K562 (cell line): ENCODE measurements at regions not wholly inside any gene's neighbourhood (a gene's known extent, or its start where the extent isn't known, plus 50 kb on each side); places are given as distances from the start of the nearest gene placed in this dataset.

ENCODE experiments used
- ATAC-seq: fragments of 200-7000 bp; cut with Tn5 transposase; 3 replicates; pipeline ENCODE4 v1.9.1; 2020; ENCODE audit warnings: moderate library complexity
- BruUV-seq: library from RNA; stranded (reverse); fragments of 400-500 nt; replicated peaks from 2 replicates; lab custom pipeline; 2021; lab: Mats Ljungman, UMichigan
- CTCF ChIA-PET: fragments of 300-600 bp; formaldehyde crosslinking; extraction: SDS; loops from one replicate; lab custom pipeline; 2021; ENCODE audit warnings: low intra/inter-chr PET ratio; lab: Yijun Ruan, JAX
- POLR2A ChIA-PET: fragments of 300-600, 350-650 bp; sonication (Branson Sonifier 250); formaldehyde crosslinking; extraction: SDS; loops from one replicate; lab custom pipeline; 2021; ENCODE audit warnings: antibody characterized with exemption, inconsistent platforms; lab: Yijun Ruan, JAX
- DNase-seq, 4 experiments: peaks; one replicate each; pipeline versions ENCODE4 v3.0.0 to v3.0.0-alpha.2; 2011 to 2018; ENCODE audit warnings: low spot score in 3 of 4, mixed read lengths in 3 of 4; ENCODE audit errors: extremely low read depth in 1 of 4
- FAIRE-seq: peaks from 2 replicates; lab custom pipeline; 2011; peaks lifted over from hg19 to GRCh38; lab: Jason Lieb, UNC
- H2AFZ ChIP-seq: 2 replicates; pipeline ENCODE4 v1.6.0; 2011; ENCODE audit warnings: low read depth, low read length, control low read depth, inconsistent platforms
- H3K27ac ChIP-seq: fragments of 200-600 bp; 3 replicates; pipeline ENCODE4 v1.8.0; 2011; ENCODE audit warnings: low read depth, mild to moderate bottlenecking, control low read depth, inconsistent platforms, low read length, moderate library complexity, mixed read lengths; ENCODE audit errors: extremely low read depth
- H3K27me3 ChIP-seq, 2 experiments: fragments of 300-600 bp in 1 of 2; 2 replicates in 1 of 2; 3 replicates in 1 of 2; pipeline versions ENCODE4 v1.6.0 to v1.8.0; 2011; ENCODE audit warnings: inconsistent platforms in 2 of 2, low read length in 2 of 2, mild to moderate bottlenecking in 1 of 2, mixed read lengths in 1 of 2, moderate library complexity in 1 of 2; ENCODE audit not compliant: control insufficient read depth in 2 of 2, insufficient read depth in 2 of 2
- H3K36me3 ChIP-seq: fragments of 300-600 bp; 3 replicates; pipeline ENCODE4 v1.8.0; 2011; ENCODE audit warnings: mild to moderate bottlenecking, low read length, inconsistent platforms; ENCODE audit not compliant: control insufficient read depth, insufficient read depth
- H3K4me1 ChIP-seq, 2 experiments: fragments of 200-600 bp in 1 of 2; replicated peaks in 1 of 2; 2 replicates in 1 of 2; 3 replicates in 1 of 2; pipeline versions ENCODE4 v1.5.1 to v1.8.0; 2011; ENCODE audit warnings: inconsistent platforms in 2 of 2, low read length in 2 of 2, mild to moderate bottlenecking in 1 of 2, mixed read lengths in 1 of 2, moderate library complexity in 1 of 2; ENCODE audit not compliant: control insufficient read depth in 2 of 2, insufficient read depth in 2 of 2
- H3K4me2 ChIP-seq: 2 replicates; pipeline ENCODE4 v1.6.1; 2011; ENCODE audit warnings: low read length, control low read depth, inconsistent platforms, mixed read lengths; ENCODE audit not compliant: insufficient read depth
- H3K4me3 ChIP-seq: fragments of 200-600 bp; sonication (generic), shearing (Covaris generic); 2 replicates; pipeline ENCODE4 v1.5.1; 2016; ENCODE audit warnings: control low read depth, inconsistent platforms
- H3K79me2 ChIP-seq: fragments of 200-600 bp; 3 replicates; pipeline ENCODE4 v1.8.0; 2011; ENCODE audit warnings: low read length, inconsistent platforms; ENCODE audit not compliant: control insufficient read depth, insufficient read depth
- H3K9ac ChIP-seq, 2 experiments: 2 replicates each; pipeline versions ENCODE4 v1.6.0 to v1.6.1; 2011; ENCODE audit warnings: low read depth in 2 of 2, low read length in 2 of 2, control low read depth in 1 of 2, inconsistent platforms in 1 of 2, mild to moderate bottlenecking in 1 of 2, mixed read lengths in 1 of 2; ENCODE audit not compliant: insufficient read depth in 1 of 2
- H3K9me1 ChIP-seq: one replicate; pipeline ENCODE4 v1.6.0; 2011; ENCODE audit warnings: inconsistent platforms, mild to moderate bottlenecking, low read length, moderate library complexity; ENCODE audit not compliant: control insufficient read depth, insufficient read depth
- H3K9me3 ChIP-seq: replicated peaks from 2 replicates; pipeline ENCODE4 v1.5.1; 2011; ENCODE audit warnings: low read depth, low read length, inconsistent platforms; ENCODE audit not compliant: control insufficient read depth, insufficient read depth
- H4K20me1 ChIP-seq: replicated peaks from 2 replicates; pipeline ENCODE4 v1.6.1; 2011; ENCODE audit warnings: low read length, inconsistent platforms, mixed read lengths; ENCODE audit not compliant: control insufficient read depth, insufficient read depth
- CREBBP ChIP-seq: IDR thresholded peaks from one replicate; pipeline ENCODE4 v1.6.1; 2012; ENCODE audit warnings: low read depth, mild to moderate bottlenecking, control low read depth, inconsistent platforms, low read length
- FOXP1 ChIP-seq: sonication (generic); formaldehyde crosslinking; IDR thresholded peaks from 2 replicates; pipeline ENCODE4 v1.8.0; 2022; ENCODE audit warnings: mild to moderate bottlenecking, missing genetic modification reagents
- HEY1 ChIP-seq: fragments of 250-450 bp; sonication (Bioruptor Pico); IDR thresholded peaks from 2 replicates; pipeline ENCODE4 v1.5.0; 2020; ENCODE audit warnings: mild to moderate bottlenecking, moderate library complexity, borderline replicate concordance
- HNRNPH1 ChIP-seq: fragments of 200-400 bp; formaldehyde crosslinking; optimal IDR thresholded peaks from 2 replicates; pipeline ENCODE3; 2017; ENCODE audit warnings: low read depth, mild to moderate bottlenecking, low read length, moderate library complexity
- HNRNPL ChIP-seq: fragments of 200-400 bp; formaldehyde crosslinking; IDR thresholded peaks from 2 replicates; pipeline ENCODE4 v1.6.1; 2017; ENCODE audit warnings: low read depth, mild to moderate bottlenecking, low read length
- HOXB6 ChIP-seq: fragments of 250-450 bp; sonication (Bioruptor Pico); IDR thresholded peaks from 2 replicates; pipeline ENCODE4 v1.5.1; 2022; ENCODE audit warnings: mild to moderate bottlenecking, borderline replicate concordance
- PHF21A ChIP-seq: fragments of 450-650 bp; IDR thresholded peaks from 2 replicates; pipeline ENCODE4 v1.6.1; 2017; ENCODE audit warnings: low read depth, borderline replicate concordance
- POLR2A ChIP-seq: fragments of 450-650 bp; conservative IDR thresholded peaks from 2 replicates; pipeline ENCODE4 v1.6.1; 2016
- RBM22 ChIP-seq: fragments of 200-400 bp; formaldehyde crosslinking; IDR thresholded peaks from 2 replicates; pipeline ENCODE4 v1.6.1; 2018; ENCODE audit warnings: low read length, low read depth; ENCODE audit not compliant: poor library complexity, severe bottlenecking
- TAF7 ChIP-seq: fragments of 450-650 bp; IDR thresholded peaks from 2 replicates; pipeline ENCODE4 v1.6.1; 2016; ENCODE audit warnings: missing genetic modification characterization, missing compliant biosample characterization
- ZNF184 ChIP-seq: sonication (generic); formaldehyde crosslinking; IDR thresholded peaks from 2 replicates; pipeline ENCODE4 v1.5.0; 2020; ENCODE audit warnings: missing genetic modification reagents
- ZNF274 ChIP-seq: IDR thresholded peaks from 2 replicates; pipeline ENCODE4 v1.6.1; 2011; ENCODE audit warnings: low read depth, mild to moderate bottlenecking, low read length, moderate library complexity, borderline replicate concordance
- ZNF584 ChIP-seq: fragments of 200-800 bp; sonication (Bioruptor generic); IDR thresholded peaks from 2 replicates; pipeline ENCODE4 v1.6.1; 2016; ENCODE audit warnings: low read depth, mild to moderate bottlenecking, missing genetic modification characterization, missing compliant biosample characterization
- WGBS: fragments of 100-300 bp; shearing (Covaris generic); methylation state at CpG from one replicate; pipeline ENCODE4 v1.1.6; 2016; ENCODE audit warnings: low coverage, mixed read lengths; ENCODE audit not compliant: insufficient coverage; ENCODE audit errors: missing lambda C conversion rate; 5-methylcytosine and 5-hydroxymethylcytosine counted together
- in situ Hi-C: fragments of 300-500 bp; cut with MboI; formaldehyde crosslinking; loops from 4 replicates; pipeline ENCODE4 v1.15.0; 2018; ENCODE audit warnings: inconsistent platforms, mixed read lengths
- intact Hi-C: fragments of 100-400 bp; cut with micrococcal nuclease; formaldehyde crosslinking; loops from 2 replicates; pipeline ENCODE4 v1.14.2; 2022
- TF ChIP-seq, protein P1 (sequence below): fragments of 250-450 bp; sonication (Bioruptor Pico); IDR thresholded peaks from 2 replicates; pipeline ENCODE4 v1.8.0; 2022; ENCODE audit warnings: inconsistent platforms, mild to moderate bottlenecking, moderate library complexity, borderline replicate concordance
- TF ChIP-seq, protein P2 (sequence below): sonication (generic); formaldehyde crosslinking; IDR thresholded peaks from 2 replicates; pipeline ENCODE4 v1.8.1; 2023; ENCODE audit warnings: mild to moderate bottlenecking, missing genetic modification reagents

- Histone ChIP-seq H2AFZ (no peak overlapping the region), H3K4me3 (no peak overlapping the region), H4K20me1 (no peaks in the 10 kb centered on the region), H3K27ac (no peak overlapping the region), H3K27me3 (no peaks in the 10 kb centered on the region), H3K9me1 (no peaks in the 10 kb centered on the region), H3K36me3 (no peaks in the 10 kb centered on the region), H3K9ac (no peak overlapping the region), H3K4me2 (no peak overlapping the region), H3K79me2 (no peaks in the 10 kb centered on the region), H3K9me3 (no peaks in the 10 kb centered on the region), H3K4me1 (no peaks in the 10 kb centered on the region)
- no TSS peak for BruUV-seq
- intact Hi-C loops (no loop called here), in situ Hi-C loops (no loop called here)
- CTCF ChIA-PET: no interaction called here
- WGBS: 7% methylated on average over 3 of the region's 3 CpGs
- POLR2A ChIA-PET: no interaction called here
- DNase-seq (no peak), ATAC-seq (no peak), FAIRE-seq (no peak)
- TF ChIP-seq HNRNPH1: no peak
- no peak for TF ChIP-seq POLR2A
- TF ChIP-seq CREBBP: no peak
- TF ChIP-seq, protein P1, sequence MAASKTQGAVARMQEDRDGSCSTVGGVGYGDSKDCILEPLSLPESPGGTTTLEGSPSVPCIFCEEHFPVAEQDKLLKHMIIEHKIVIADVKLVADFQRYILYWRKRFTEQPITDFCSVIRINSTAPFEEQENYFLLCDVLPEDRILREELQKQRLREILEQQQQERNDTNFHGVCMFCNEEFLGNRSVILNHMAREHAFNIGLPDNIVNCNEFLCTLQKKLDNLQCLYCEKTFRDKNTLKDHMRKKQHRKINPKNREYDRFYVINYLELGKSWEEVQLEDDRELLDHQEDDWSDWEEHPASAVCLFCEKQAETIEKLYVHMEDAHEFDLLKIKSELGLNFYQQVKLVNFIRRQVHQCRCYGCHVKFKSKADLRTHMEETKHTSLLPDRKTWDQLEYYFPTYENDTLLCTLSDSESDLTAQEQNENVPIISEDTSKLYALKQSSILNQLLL (CRISPR knock-in tag): no peak
- no peak for TF ChIP-seq HEY1
- TF ChIP-seq TAF7 (tag): no peak
- TF ChIP-seq FOXP1 (CRISPR knock-in tag): no peak
- no peak for TF ChIP-seq PHF21A
- no peak for TF ChIP-seq HOXB6 (CRISPR knock-in tag)
- no peak for TF ChIP-seq ZNF584
- TF ChIP-seq, protein P2, sequence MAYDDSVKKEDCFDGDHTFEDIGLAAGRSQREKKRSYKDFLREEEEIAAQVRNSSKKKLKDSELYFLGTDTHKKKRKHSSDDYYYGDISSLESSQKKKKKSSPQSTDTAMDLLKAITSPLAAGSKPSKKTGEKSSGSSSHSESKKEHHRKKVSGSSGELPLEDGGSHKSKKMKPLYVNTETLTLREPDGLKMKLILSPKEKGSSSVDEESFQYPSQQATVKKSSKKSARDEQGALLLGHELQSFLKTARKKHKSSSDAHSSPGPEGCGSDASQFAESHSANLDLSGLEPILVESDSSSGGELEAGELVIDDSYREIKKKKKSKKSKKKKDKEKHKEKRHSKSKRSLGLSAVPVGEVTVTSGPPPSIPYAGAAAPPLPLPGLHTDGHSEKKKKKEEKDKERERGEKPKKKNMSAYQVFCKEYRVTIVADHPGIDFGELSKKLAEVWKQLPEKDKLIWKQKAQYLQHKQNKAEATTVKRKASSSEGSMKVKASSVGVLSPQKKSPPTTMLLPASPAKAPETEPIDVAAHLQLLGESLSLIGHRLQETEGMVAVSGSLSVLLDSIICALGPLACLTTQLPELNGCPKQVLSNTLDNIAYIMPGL (CRISPR knock-in tag): no peak
- TF ChIP-seq ZNF274: no peak
- TF ChIP-seq HNRNPL: no peak
- no peak for TF ChIP-seq RBM22
- TF ChIP-seq ZNF184 (CRISPR knock-in tag): no peak
These were observed 345.9 kb downstream of the KIF20B start for GRCh38 chr10:90047243-90047729.
